GM19438 (cell line): ENCODE measurements at regions not wholly inside any gene's neighbourhood (a gene's known extent, or its start where the extent isn't known, plus 50 kb on each side); places are given as distances from the start of the nearest gene placed in this dataset.

Source experiments
- ATAC-seq: cut with Tn5 transposase; IDR thresholded peaks from one replicate; pipeline ENCODE4 v1.9.1; 2021; ENCODE audit warnings: low read depth; ENCODE audit not compliant: unreplicated experiment

DNA sequence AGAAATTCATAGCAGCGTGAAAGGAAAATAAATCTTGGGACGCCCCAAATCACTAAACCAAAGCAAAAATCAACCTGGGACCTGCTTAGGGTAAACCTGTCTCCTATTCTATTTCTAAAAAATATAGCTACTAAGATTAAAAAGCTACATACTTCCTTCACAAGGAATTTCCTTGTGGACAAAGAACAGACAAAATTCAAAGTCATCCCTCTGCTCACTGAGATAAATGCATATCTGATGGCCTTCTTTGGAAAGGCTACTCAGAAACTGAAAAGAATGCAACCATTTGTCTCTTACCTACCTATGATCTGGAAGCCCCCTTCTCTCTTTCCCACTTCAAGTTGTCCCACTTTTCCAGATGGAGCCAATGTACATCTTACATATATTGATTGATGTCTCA is 93.0 kb upstream of the CNOT2 start:
- no peak for ATAC-seq

DNA sequence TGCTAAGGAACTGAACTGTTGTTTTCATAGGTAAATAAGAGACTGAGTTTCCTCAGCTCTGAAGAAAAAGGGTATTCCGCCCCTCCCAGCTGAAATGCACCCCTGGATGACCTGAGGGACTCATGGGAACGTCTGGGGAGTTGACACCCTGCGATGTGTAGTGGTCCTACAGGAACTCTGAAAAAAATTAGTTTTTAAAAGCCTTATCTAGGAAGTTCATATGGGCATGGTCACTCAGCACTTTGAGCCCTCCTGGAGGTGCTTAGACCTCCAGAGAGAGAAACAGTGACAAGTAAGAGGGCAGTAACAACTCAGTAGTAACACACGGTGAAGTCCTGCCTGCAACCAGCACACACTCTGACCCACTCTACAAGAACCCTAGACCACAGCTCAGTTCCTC is 91.2 kb upstream of the CNOT2 start:
- ATAC-seq = no peak

DNA sequence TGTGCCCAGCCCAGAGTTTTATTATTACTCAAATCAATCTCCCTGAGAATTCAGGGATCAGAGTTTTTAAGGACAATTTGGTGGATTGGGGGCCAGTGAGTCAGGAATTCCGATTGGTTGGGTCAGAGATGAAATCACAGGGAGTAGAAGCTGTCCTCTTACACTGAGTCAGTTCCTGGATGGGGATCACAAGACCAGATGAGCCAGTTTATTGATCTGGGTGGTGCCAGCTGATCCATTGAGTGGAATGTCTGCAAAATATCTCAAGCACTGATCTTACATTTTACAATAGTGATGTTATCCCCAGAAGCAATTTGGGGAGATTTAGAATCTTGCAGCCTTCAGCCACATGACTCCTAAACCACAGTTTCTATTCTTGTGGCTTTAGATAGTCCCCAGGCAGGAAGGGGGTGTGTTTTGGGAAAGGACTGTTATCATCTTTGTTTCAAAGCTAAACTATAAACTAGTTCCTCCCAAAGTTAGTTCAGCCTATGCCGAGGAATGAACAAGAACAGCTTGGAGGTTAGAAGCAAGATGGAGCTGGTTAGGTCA is 89.1 kb upstream of the CNOT2 start:
- no peak for ATAC-seq

DNA sequence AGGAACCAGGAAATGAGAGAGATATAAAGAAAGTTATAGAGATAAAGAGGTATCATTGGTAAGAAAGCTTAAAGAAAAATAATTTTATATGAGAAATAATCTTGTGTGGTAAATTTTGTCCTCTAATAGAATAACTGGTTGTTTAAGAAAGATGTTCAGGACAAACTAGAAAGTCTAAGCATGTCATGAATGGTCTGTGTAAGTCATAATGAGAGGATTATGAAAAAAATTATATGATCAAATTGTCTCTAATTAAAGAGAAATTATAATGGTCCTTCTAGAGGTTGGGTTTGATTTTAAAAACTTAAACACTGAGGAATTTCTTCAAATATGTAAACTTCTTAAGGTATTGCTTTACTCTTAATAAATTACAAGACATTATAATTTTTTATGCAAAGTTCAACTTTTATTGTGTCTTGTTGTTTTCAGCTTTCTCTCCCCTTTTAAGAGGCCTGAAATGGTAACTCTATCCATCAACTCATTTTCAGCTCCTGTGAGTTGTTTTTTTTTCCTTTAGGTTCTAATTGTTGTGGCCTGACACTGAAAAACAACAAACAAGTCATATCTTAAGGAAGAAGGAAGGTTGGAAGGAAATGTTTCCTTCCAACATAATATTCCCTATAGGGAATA is 88.2 kb upstream of the CNOT2 start:
- no peak for ATAC-seq

DNA sequence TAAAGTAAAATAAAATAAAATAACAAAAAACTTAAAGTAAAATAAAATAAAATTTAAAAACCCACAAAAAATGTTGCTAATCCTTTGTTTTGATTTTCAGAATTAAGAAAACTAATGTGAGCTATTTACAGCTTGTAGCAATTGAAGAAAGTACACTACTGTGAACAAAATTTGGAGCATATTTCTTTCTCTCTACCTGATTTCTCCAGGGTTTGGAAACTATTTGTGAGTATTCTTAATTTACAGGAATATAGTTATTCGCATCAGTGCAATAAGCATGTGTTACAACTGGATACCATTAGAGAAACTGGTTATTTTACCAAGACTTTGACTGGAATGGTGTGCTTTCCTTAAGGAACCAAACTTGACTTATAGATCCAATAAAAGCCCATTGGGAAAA is 86.1 kb upstream of the CNOT2 start:
- ATAC-seq = no peak

DNA sequence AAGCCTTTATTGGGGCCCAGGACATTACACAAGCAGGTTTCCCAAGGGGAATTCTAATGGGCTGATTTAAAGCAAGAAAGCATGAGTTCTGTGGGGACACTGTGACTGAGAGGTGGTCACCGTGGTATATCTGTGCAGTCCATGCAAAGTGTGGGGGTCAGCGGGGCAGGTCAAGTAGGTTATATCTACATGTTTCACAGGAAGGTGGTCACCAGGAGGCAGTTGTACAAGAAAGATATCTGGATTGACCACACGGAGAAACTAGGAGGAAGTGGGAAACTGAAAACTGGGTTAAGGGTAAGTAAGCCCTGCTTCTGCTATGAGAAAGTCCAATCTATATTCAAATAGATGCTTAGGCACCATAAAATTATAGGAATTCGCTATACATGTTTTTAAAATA is 77.8 kb upstream of the CNOT2 start:
- ATAC-seq = no peak

DNA sequence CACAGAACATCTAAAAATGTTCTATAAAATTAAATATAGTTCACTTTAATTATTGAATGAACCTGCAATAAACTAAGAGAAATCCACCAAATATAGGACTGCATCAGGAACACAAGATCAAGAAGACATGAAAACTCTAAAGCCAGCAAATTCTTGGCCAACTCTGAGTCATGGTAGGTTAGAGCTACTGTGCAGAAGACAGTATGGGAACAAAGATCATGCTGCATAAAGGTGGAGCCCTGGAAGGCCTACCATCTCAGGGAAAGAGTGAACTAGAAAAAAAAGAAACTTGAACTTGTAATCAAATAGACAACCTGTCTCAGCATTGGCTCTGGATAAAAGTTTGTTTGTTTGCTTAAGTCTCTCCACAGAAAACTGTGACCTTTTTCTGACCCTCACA is 66.9 kb upstream of the CNOT2 start:
- ATAC-seq = no peak

DNA sequence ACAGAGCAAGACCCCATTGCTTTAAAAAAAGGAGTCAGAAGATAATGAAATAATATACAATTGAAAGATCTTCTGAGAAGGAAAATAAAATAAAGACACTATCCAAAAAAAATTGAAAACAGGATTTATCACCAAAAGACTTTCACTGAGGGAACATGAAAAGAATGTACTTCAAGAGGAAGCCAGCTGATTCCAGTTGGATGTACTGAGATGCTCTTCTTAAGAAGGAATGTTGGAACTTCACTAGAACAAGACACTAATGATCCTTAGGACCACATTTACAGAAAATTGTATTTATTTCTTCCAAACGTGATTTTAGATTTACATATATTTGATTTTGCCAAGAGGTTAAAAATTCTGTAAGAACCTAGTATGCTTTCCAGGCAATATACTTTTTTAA is 65.6 kb upstream of the CNOT2 start:
- no peak for ATAC-seq

DNA sequence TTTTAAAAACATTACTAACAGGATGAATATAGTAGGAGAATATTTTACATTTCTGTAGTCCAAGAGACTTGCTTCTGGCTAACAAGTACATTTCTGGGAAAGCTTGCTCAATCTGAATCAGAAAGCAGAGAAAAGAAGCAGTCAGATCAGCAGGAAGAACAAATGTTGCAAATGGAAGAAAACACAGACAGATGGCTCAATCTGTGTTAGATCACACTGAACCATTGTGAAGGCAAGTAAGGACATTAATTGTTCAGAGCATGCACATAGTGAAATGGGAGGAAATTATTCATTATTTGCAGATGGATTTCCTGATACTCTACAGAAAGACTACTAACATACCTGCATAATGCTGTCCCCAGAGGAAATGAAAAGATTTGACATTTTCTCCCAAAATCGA is 65.2 kb upstream of the CNOT2 start:
- no peak for ATAC-seq

DNA sequence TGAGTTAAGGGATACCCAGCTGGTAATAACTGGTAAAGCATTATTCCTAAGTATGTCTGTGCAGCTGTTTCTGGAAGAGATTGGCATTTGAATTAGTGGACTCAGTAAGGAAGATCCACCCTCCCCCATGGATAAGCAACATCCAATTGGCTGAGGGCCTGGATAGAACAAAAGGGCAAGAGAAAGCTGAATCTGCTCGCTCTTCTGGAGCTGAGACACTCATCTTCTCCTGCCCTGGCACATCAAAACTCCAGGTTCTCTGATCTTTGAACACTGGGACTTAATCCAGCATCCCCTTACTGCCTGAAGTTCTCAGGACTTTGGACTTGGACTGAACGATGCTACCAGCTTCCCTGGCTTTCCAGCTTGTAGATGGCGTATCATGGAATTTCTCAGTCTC is 63.1 kb upstream of the CNOT2 start:
- ATAC-seq = no peak

DNA sequence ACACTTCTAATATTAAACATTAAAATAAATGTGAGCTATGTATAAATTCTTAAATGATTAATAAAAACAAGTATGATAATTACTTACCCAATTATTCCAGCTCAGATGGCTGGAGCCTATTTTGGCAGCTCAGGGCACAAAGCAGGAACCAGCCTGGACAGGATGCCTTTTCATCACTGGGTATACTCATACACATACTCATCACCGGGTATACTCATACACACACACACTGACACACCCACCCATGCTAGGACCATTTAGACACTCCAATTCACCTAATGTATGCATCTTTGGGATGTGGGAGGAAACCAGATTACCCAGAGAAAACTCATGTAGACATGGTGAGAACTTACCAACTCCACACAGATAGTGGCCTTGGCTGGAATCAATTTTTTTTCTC is 57.9 kb upstream of the CNOT2 start:
- no peak for ATAC-seq

DNA sequence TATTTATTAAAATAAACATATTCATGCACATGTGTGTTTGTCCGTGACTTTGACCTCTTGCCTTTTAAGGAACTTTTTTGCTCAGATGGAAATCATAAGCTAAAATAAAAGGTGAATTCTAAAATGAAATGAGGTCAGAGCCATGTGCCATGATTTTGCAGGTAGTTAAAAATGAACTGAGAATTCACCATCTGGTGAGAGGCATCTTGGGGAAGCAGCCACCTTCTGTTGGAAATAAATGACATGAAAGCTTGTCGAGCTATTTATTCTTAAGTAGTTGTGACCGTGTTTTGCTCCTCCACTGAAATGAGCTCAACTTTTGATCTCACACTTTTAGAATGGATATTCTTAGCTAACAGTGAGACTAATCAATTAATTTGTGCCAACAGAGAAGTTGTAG is 56.8 kb upstream of the CNOT2 start:
- ATAC-seq = no peak

DNA sequence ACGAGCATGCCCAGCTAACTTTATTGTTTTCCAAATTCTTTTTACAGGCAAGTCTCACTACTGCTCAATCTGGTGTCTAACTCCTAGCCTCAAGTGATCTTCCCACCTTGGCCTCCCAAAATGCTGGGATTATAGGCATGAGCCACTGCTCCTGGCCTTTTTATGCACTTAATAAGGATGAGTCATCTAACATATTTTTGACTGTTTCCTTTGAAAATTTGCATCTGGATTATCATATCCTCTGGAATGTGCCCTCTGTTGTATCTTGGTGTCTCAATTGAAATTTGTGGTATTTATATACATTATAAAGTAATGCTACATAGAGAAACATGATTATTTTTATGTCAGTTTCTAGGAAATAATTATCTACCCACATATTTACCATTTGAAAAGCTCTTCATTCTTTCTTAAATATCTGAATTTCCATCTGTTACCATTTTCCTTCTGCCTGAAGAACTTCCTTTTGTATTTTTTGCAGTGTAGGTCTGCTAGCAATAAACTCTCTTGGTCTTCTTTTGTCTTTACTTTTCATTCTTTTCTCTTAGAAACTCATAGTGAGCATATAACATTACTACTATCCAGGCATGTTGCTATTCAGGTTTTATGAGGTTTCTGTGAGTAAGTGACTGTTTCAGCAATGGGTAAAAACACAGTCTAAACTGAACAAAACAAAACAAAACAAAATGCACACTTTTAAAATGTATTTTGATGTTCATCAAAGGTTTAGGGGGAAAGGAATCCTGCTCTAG is 52.8 kb upstream of the CNOT2 start:
- ATAC-seq = no peak
